ENCODE measurements at regions not wholly inside any gene's neighbourhood (a gene's known extent, or its start where the extent isn't known, plus 50 kb on each side); places are given as distances from the start of the nearest gene placed in this dataset.
"Not testable (repeated sequence)": the region's sequence is repeated elsewhere in the genome, so short reads cannot be mapped to it uniquely, and the experiment has no call there.

GRCh38 chr7:113389112-113389646 is 270.8 kb upstream of the SMIM30 start:
- no peak for DNase-seq (ENCODE audit: low spot score)

DNA sequence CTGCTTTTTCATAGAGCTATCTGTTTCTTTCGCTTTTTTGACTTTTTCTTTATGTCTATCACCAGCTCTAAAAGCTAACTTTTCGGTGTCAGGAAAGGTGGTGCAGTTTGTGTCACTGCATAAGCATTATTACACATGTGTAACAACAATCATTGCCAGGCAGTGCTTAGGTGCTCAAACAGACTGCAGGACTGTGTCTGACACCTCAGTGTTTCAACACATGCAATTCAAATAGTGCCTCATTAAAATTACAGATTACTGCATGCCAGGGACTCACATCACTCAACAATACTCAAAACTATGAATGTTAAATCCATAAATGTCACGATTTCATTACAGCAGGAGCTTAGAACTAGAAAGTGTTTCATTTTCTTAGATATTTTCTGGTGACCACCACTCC is 265.3 kb upstream of the SMIM30 start:
- DNase-seq (ENCODE audit: low spot score): no peak

DNA sequence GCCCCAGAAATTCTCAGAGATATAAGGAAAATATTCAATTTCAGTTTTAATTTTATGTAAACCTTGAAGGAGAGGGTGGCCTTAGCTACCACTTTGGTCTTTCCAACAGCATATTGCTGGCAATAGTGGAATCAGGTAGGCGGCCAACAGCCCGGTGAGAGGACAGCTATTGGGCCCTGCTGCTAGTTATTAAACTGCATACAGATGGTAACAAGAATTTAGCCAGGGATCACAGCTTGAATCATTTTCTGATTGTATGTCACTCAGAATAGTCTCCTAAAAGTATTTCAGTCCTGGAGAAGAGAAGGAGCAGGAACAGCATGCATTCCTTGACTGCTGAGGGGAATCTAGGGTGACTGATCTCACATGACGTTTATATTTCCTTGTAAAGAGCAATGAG is 261.4 kb upstream of the SMIM30 start:
- DNase-seq (ENCODE audit: low spot score): no peak

GRCh38 chr7:113374955-113375354 is 256.6 kb upstream of the SMIM30 start:
- peak; percentile 22 for DNase-seq (ENCODE audit: low spot score)

GRCh38 chr7:113373863-113374262 is 255.5 kb upstream of the SMIM30 start:
- DNase-seq (ENCODE audit: low spot score): no peak

- no peak for DNase-seq (ENCODE audit: low spot score)
Measured at GRCh38 chr7:113371416-113372043, 253.2 kb upstream of the SMIM30 start.

GRCh38 chr7:113370910-113371309 is 252.6 kb upstream of the SMIM30 start:
- no peak for DNase-seq (ENCODE audit: low spot score)

GRCh38 chr7:113368256-113368655 is 249.9 kb upstream of the SMIM30 start:
- no peak for DNase-seq (ENCODE audit: low spot score)

DNA sequence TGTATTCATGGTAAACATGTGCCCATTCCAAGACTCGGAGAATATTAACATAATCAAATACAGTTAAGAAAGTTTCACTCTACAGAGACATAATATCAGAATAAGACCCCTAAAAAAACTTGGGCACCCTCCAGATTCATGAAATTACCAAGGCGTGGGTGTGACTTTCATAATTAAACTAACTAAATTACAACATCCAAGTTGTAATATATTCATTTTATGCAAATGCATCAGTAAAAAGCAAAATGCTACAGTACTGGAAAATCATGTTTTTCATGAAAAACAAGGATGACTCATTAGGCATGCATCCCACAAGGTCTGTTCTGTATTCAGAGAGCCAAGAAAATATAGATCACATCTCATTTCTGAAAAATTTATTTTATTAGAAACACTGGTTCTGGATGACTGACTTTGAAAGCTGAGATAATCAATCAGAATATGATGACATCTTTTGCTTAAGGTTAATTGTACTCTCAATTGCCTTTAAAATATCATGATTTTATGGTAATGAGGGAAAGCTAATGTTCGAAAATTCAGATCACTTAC is 248.8 kb upstream of the SMIM30 start:
- DNase-seq (ENCODE audit: low spot score): no peak

DNA sequence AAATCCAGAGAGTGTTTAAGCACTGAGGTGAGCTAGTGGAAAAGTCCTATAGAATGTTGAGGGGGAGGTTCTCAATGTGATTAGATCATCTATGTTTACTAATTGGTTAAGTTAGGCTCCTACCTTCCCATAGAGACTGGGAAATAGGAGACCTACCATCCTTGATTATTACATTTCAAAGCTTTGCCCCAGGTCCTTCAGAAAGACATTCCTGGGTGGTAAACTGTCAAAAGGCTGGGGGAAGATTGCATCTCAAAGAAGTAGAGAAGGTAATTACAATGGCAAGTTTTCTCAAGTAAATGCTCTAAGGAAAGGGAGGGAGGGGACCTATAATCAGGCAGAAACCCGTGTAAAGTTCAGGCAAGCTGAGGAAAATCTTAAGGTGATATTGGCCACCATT is 247.8 kb upstream of the SMIM30 start:
- DNase-seq (ENCODE audit: low spot score): no peak

DNA sequence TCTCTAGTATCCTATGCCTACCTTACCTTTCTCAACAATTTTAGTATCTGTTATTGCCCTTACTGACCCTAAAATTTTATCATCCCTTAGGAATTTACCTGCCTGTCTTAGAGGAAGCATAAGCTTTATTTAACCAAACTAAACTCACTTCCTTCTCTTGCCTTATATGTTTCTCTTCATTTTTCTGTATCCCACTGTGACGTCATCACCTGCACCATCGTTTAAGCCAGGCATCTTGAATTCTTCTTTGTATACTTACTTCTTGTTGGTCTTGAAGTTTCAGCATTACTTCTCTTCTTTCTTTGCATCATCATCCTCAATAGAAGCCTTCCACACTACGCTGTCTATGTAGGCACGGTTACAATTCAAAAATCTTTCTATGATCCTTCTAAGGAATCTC is 231.0 kb upstream of the SMIM30 start:
- DNase-seq (ENCODE audit: low spot score): no peak

DNA sequence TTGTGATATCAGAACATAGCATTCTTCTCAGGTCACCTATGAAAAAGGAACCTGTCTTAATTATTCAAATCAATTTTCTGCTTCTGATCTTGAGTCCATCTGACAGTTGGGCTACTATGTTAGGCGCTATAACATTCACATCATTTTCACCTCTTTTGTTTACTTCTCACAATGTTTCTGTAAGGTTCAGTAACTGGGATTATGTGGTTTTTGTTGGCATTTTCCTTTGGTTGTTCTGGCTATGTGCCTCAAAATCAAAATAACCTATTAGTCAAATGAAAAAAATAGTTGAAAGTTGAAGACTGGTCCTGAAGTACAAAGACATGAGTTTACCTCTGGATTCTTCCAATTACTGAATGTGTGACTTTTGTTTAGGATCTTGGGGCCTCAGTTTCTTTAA is 221.3 kb upstream of the SMIM30 start:
- DNase-seq (ENCODE audit: low spot score): no peak

DNA sequence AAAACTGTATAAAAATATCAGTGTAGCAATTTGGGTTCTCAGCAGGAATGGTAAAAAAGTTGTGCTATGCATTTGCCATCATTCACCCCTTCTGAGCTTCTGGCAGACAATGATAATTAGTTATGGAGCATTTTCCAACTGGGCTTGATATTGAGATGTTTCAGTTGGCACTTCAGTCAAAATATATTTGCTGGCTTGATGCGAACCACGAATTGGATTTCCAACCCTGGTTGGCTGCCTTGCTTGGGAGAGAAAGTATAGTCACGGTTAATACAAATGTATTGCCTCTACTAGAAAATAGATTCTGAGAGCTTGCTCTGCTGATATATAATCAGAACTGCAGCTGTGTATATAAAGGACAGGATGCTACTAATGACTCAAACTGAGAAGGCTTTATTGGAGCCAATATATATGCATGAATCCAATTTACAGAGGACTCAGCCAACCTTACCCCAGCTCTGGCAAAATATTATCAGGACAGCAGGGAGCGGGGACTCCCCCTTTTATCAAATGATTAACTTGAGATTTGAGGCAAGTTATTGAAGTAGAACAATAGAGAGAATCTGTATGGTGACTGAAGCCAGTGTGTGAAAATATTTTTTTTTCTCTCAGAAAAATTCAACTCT is 219.8 kb upstream of the SMIM30 start:
- no peak for DNase-seq (ENCODE audit: low spot score)

DNA sequence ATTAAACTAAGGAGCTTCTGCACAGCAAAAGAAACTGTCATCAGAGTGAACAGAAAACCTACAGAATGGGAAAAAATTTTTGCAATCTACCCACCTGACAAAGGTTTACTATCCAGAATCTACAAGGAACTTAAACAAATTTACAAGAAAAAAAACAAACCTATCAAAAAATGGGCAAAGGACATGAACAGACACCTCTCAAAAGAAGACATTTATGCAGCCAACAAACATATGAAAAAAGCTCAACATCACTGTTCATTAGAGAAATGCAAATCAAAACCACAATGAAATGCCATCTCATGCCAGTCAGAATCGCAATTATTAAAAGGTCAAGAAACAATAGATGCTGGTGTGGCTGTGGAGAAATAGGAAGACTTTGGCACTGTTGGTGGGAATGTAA is 218.5 kb upstream of the SMIM30 start:
- DNase-seq (ENCODE audit: low spot score): not testable (repeated sequence)

GRCh38 chr7:113331155-113331898 is 213.0 kb upstream of the SMIM30 start:
- DNase-seq (ENCODE audit: low spot score): peak; percentile 79

- DNase-seq (ENCODE audit: low spot score): no peak
Measured at GRCh38 chr7:113321201-113321600, 202.8 kb upstream of the SMIM30 start.

- no peak for DNase-seq (ENCODE audit: low spot score)
Measured at GRCh38 chr7:113320419-113320818, 202.1 kb upstream of the SMIM30 start.

DNA sequence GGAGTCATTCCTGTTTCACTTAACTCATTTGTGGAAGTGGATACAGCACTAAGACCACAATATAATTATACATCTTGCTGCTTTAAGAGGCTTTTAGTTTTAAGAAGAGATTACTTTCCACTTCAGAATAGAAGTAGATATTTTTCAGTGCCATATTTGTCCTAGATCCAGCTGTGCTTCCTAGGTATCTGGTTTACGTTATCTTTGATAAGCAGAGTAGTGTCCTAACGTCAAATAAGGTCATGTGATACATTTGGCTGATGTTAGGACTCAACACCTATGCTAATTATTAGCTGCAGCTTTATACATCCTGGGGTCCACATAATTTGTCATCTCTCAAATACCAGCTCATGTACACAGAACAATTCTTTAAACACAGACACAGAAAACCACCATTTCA is 196.2 kb upstream of the SMIM30 start:
- no peak for DNase-seq (ENCODE audit: low spot score)

DNA sequence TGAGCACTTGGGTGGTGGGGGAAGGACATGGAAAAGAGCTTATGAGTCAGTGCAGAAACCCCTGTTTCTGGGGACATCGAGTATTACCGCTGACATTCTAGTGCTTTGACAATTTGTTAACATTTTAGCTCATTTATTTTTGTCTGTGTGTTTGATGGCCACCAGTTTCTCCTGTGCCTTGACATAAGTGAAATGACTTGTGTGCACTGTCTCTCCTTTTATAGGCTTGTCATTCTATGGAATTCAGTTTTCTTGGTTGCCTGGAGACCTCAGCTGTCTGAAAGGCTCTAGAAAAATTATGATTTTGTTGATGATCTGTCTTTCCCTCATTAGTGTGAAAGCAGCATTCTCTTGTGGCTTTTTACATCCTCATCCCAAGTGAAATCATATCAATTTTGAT is 190.0 kb upstream of the SMIM30 start:
- no peak for DNase-seq (ENCODE audit: low spot score)

- no peak for DNase-seq (ENCODE audit: low spot score)
Measured at GRCh38 chr7:113307147-113307546, 188.8 kb upstream of the SMIM30 start.

DNA sequence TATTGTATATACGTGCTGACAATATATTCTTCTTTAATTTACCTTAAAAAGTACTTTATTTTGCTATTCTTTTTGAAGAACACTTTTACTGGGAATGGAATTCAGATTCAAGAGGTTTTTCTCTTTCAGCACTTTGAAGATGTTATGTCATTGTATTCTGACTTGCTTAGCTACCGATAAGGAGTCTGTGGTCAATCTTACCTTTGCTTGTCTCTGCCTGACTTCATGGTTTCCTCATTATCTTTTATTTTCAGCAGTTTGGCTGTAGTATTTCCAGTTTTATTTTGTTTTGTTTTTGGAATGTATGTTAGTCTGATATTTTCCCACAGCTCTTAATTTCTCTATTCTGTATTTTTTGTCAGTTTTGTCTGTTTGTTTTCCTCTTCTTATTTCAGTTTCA is 187.9 kb upstream of the SMIM30 start:
- DNase-seq (ENCODE audit: low spot score): no peak

DNA sequence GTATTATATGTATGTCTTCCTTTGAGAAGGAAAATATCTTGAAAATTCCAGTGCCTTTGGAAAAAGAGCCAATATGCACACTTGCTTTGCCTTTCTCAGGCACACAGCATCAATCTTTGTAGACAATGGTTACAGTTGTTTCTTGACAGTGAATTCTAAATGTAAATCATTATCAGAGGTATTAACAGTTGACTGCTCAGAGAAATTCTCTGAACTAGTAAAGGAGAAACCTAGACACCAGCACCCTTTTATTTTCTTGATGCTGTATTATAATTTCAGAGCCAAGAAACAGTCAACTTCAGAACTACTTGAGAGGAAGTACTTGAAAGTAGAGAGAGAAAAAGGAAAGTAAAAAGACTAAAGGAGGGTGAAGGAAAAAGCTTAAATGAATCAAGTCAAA is 185.8 kb upstream of the SMIM30 start:
- no peak for DNase-seq (ENCODE audit: low spot score)

GRCh38 chr7:113303388-113303787 is 185.0 kb upstream of the SMIM30 start:
- not testable (repeated sequence) for DNase-seq (ENCODE audit: low spot score)
